ENCODE measurements at regions not wholly inside any gene's neighbourhood (a gene's known extent, or its start where the extent isn't known, plus 50 kb on each side); places are given as distances from the start of the nearest gene placed in this dataset.

GRCh38 chr20:24236201-24236600, 233.2 kb upstream of the SYNDIG1 start:
- no peaks in the 10 kb centered on the region for H3K9me2 ChIP-seq (replicated peaks; ENCODE audit: insufficient read depth, low read length)
- no peak overlapping the region for H3K27ac ChIP-seq (ENCODE audit: low read length)
- H4K20me1 ChIP-seq (ENCODE audit: insufficient read depth, low read depth, low read length), result no peaks in the 10 kb centered on the region
- no peak for DNase-seq
- H3K4me3 ChIP-seq (ENCODE audit: low read length), result no peak overlapping the region
- H3K4me2 ChIP-seq (ENCODE audit: low read depth, low read length, poor library complexity, severe bottlenecking), result no peak overlapping the region
- no peaks in the 10 kb centered on the region for H3K9me3 ChIP-seq (ENCODE audit: low read length)
- H3K9ac ChIP-seq (ENCODE audit: low read length), result no peak overlapping the region
- no peaks in the 10 kb centered on the region for H3K36me3 ChIP-seq (ENCODE audit: insufficient read depth, low read length)
- H2AFZ ChIP-seq (ENCODE audit: low read length), result no peak overlapping the region
- no peaks in the 10 kb centered on the region for H3K27me3 ChIP-seq (ENCODE audit: low read length)
- peaks cover 7% of the 10 kb centered on the region; the same call in 1 of the 2 replicates for H3K4me1 ChIP-seq (ENCODE audit: low read length)
- no peaks in the 10 kb centered on the region for H3K79me2 ChIP-seq (ENCODE audit: low read length)

DNA sequence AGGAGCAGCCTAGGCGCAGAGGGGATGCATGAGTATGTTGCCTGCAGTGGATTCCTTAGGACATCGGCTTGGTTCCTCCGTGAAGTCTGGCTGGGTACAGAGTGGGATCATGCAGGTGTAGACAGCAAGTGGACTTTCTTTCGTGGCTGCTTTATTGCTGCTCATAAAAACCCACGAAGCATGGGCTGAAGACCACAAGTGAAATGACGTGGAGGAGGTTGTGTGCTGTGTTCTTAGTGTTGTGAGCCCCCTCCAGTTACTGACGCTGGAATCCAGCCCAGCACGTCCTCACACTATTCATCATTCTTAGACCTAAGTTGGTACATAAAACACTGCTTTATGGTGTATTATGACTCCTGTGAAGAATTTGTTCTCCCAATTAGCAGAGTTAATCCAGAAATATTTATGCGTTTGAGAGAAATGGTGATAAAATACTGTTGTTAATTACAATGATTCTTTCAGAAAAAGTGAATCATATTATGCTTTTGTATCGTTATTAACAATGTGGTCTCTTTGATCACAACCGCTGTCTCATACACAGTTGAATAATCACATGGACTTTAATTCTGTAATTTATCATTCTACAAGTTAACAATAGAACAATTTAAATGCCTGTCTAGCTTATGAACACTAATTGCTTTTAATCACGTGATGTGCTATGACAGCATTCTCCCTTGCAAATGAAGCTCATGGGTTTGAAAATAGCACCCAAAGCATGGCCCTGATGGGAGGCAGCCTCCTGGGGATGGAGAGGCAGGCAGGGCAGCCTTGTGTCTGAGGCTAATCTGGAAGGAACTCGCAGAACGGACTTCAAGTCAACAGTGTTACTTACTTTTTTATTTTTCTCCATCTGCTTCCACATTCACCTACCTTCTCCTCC, 233.9 kb upstream of the SYNDIG1 start:
- Histone ChIP-seq H3K36me3 (ENCODE audit: insufficient read depth, low read length) (no peaks in the 10 kb centered on the region), H3K4me1 (ENCODE audit: low read length) (peaks cover 7% of the 10 kb centered on the region; the same call in 1 of the 2 replicates), H3K9me2 (replicated peaks; ENCODE audit: insufficient read depth, low read length) (no peaks in the 10 kb centered on the region), H3K27me3 (ENCODE audit: low read length) (no peaks in the 10 kb centered on the region), H3K4me3 (ENCODE audit: low read length) (no peak overlapping the region), H2AFZ (ENCODE audit: low read length) (no peak overlapping the region), H3K9ac (ENCODE audit: low read length) (no peak overlapping the region), H3K4me2 (ENCODE audit: low read depth, low read length, poor library complexity, severe bottlenecking) (no peak overlapping the region), H3K79me2 (ENCODE audit: low read length) (no peaks in the 10 kb centered on the region), H3K27ac (ENCODE audit: low read length) (no peak overlapping the region), H4K20me1 (ENCODE audit: insufficient read depth, low read depth, low read length) (no peaks in the 10 kb centered on the region), H3K9me3 (ENCODE audit: low read length) (no peaks in the 10 kb centered on the region)
- DNase-seq, result no peak

DNA sequence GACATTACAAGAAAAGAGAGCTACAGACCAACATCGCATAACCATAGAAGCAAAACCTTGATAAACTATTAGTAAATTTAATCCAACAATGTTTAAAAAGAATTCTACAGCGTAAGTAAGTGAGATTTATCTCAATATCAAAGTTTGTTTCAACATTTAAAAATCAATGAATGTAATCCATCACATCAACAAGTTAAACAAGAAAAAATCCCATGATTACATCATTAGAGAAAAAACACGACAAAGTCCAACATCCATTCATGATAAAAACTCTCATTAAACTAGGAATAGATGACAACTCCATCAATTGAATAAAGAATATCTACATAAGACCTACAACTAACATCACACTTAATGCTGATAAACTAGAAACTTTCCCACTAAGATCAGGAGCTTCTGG, 239.0 kb upstream of the GGTLC1 start:
- H3K9me2 ChIP-seq (replicated peaks; ENCODE audit: insufficient read depth, low read length), result no peaks in the 10 kb centered on the region
- no peak overlapping the region for H3K4me2 ChIP-seq (ENCODE audit: low read depth, low read length, poor library complexity, severe bottlenecking)
- H3K9ac ChIP-seq (ENCODE audit: low read length), result no peak overlapping the region
- H3K27me3 ChIP-seq (ENCODE audit: low read length), result no peaks in the 10 kb centered on the region
- H3K79me2 ChIP-seq (ENCODE audit: low read length), result no peaks in the 10 kb centered on the region
- no peak overlapping the region for H3K4me3 ChIP-seq (ENCODE audit: low read length)
- no peaks in the 10 kb centered on the region for H3K36me3 ChIP-seq (ENCODE audit: insufficient read depth, low read length)
- no peak overlapping the region for H2AFZ ChIP-seq (ENCODE audit: low read length)
- DNase-seq, result no peak
- no peaks in the 10 kb centered on the region for H3K9me3 ChIP-seq (ENCODE audit: low read length)
- H3K27ac ChIP-seq (ENCODE audit: low read length), result no peak overlapping the region
- H3K4me1 ChIP-seq (ENCODE audit: low read length), result no peaks in the 10 kb centered on the region
- H4K20me1 ChIP-seq (ENCODE audit: insufficient read depth, low read depth, low read length), result no peaks in the 10 kb centered on the region

- H2AFZ ChIP-seq (ENCODE audit: low read length), result no peak overlapping the region
- H3K4me3 ChIP-seq (ENCODE audit: low read length), result no peak overlapping the region
- no peak overlapping the region for H3K4me2 ChIP-seq (ENCODE audit: low read depth, low read length, poor library complexity, severe bottlenecking)
- no peaks in the 10 kb centered on the region for H3K36me3 ChIP-seq (ENCODE audit: insufficient read depth, low read length)
- H3K9ac ChIP-seq (ENCODE audit: low read length), result no peak overlapping the region
- peaks cover 6% of the 10 kb centered on the region for H3K4me1 ChIP-seq (ENCODE audit: low read length)
- no peaks in the 10 kb centered on the region for H3K9me2 ChIP-seq (replicated peaks; ENCODE audit: insufficient read depth, low read length)
- H3K27ac ChIP-seq (ENCODE audit: low read length), result no peak overlapping the region
- H3K79me2 ChIP-seq (ENCODE audit: low read length), result no peaks in the 10 kb centered on the region
- H3K27me3 ChIP-seq (ENCODE audit: low read length), result no peaks in the 10 kb centered on the region
- no peak for DNase-seq
- no peaks in the 10 kb centered on the region for H3K9me3 ChIP-seq (ENCODE audit: low read length)
- no peaks in the 10 kb centered on the region for H4K20me1 ChIP-seq (ENCODE audit: insufficient read depth, low read depth, low read length)
Measured at GRCh38 chr20:24212494-24212893, 223.9 kb upstream of the GGTLC1 start.

DNA sequence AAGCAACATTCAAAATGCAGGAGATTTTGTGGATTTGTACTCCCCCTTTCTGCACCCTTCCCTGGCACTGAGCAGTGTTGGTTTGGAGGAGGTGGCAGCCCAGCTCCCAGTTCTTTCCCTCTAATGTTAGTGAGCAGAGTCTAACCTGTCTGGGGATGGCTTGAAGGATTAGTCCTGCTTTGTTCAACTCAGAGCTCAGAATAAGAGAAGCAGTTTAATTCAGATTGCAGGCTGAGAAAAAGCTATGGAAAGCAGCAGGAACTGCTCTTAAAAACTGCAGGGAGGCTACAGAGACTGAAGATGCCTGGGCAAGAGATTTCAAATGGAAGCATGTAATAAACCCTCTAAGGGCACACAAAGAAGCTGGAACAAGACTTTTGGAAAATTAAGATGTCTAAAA, 223.4 kb upstream of the GGTLC1 start:
- Histone ChIP-seq H3K36me3 (ENCODE audit: insufficient read depth, low read length) (no peaks in the 10 kb centered on the region), H3K4me2 (ENCODE audit: low read depth, low read length, poor library complexity, severe bottlenecking) (no peak overlapping the region), H3K9me2 (replicated peaks; ENCODE audit: insufficient read depth, low read length) (no peaks in the 10 kb centered on the region), H3K79me2 (ENCODE audit: low read length) (no peaks in the 10 kb centered on the region), H3K27me3 (ENCODE audit: low read length) (no peaks in the 10 kb centered on the region), H3K4me1 (ENCODE audit: low read length) (peaks cover 6% of the 10 kb centered on the region), H4K20me1 (ENCODE audit: insufficient read depth, low read depth, low read length) (no peaks in the 10 kb centered on the region), H2AFZ (ENCODE audit: low read length) (no peak overlapping the region), H3K4me3 (ENCODE audit: low read length) (no peak overlapping the region), H3K9ac (ENCODE audit: low read length) (no peak overlapping the region), H3K27ac (ENCODE audit: low read length) (no peak overlapping the region), H3K9me3 (ENCODE audit: low read length) (no peaks in the 10 kb centered on the region)
- DNase-seq, result no peak

- H3K4me1 ChIP-seq (ENCODE audit: low read length), result peaks cover 6% of the 10 kb centered on the region
- H3K4me3 ChIP-seq (ENCODE audit: low read length), result no peak overlapping the region
- no peaks in the 10 kb centered on the region for H3K36me3 ChIP-seq (ENCODE audit: insufficient read depth, low read length)
- H3K27me3 ChIP-seq (ENCODE audit: low read length), result no peaks in the 10 kb centered on the region
- no peaks in the 10 kb centered on the region for H3K9me3 ChIP-seq (ENCODE audit: low read length)
- no peak overlapping the region for H3K4me2 ChIP-seq (ENCODE audit: low read depth, low read length, poor library complexity, severe bottlenecking)
- no peaks in the 10 kb centered on the region for H3K9me2 ChIP-seq (replicated peaks; ENCODE audit: insufficient read depth, low read length)
- no peak for DNase-seq
- H4K20me1 ChIP-seq (ENCODE audit: insufficient read depth, low read depth, low read length), result no peaks in the 10 kb centered on the region
- H3K79me2 ChIP-seq (ENCODE audit: low read length), result no peaks in the 10 kb centered on the region
- no peak overlapping the region for H2AFZ ChIP-seq (ENCODE audit: low read length)
- no peak overlapping the region for H3K9ac ChIP-seq (ENCODE audit: low read length)
- no peak overlapping the region for H3K27ac ChIP-seq (ENCODE audit: low read length)
Measured at GRCh38 chr20:24210356-24210755, 221.8 kb upstream of the GGTLC1 start.

DNA sequence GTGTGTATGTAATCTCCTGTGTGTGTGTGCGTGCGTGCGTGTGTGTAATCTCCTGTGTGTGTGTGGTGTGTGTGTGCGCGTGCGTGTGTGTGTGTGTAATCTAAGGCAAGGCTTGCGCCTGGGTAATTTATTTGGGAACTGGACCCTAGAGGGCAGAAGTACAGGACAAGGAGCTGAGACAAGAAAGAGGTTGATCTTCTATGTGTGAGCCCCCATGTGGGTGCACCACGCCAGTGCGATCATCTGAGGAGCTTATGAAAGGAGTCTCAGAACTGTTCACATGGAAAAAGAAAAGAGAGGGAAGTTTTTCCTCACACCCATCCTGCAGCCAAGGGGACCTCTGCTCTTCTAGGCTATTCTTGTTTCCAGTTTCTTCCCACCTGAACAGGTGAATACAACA, 220.1 kb upstream of the GGTLC1 start:
- Histone ChIP-seq H2AFZ (ENCODE audit: low read length) (no peak overlapping the region), H3K27ac (ENCODE audit: low read length) (no peak overlapping the region), H3K27me3 (ENCODE audit: low read length) (no peaks in the 10 kb centered on the region; the same call in 1 of the 2 replicates), H3K9ac (ENCODE audit: low read length) (no peak overlapping the region), H3K9me3 (ENCODE audit: low read length) (no peaks in the 10 kb centered on the region), H3K4me3 (ENCODE audit: low read length) (no peak overlapping the region), H3K4me2 (ENCODE audit: low read depth, low read length, poor library complexity, severe bottlenecking) (no peak overlapping the region), H3K9me2 (replicated peaks; ENCODE audit: insufficient read depth, low read length) (no peaks in the 10 kb centered on the region), H3K4me1 (ENCODE audit: low read length) (peaks cover 6% of the 10 kb centered on the region), H4K20me1 (ENCODE audit: insufficient read depth, low read depth, low read length) (no peaks in the 10 kb centered on the region), H3K79me2 (ENCODE audit: low read length) (no peaks in the 10 kb centered on the region), H3K36me3 (ENCODE audit: insufficient read depth, low read length) (no peaks in the 10 kb centered on the region)
- no peak for DNase-seq

- H3K27me3 ChIP-seq (ENCODE audit: low read length), result no peaks in the 10 kb centered on the region; the same call in 1 of the 2 replicates
Measured at GRCh38 chr20:24207803-24208300, 219.3 kb upstream of the GGTLC1 start.

More at GRCh38 chr20:24207803-24208300, 219.3 kb upstream of the GGTLC1 start:
- Histone ChIP-seq H3K4me3 (ENCODE audit: low read length) (no peak overlapping the region), H3K9me3 (ENCODE audit: low read length) (no peaks in the 10 kb centered on the region), H3K79me2 (ENCODE audit: low read length) (no peaks in the 10 kb centered on the region), H3K4me1 (ENCODE audit: low read length) (peaks cover under 1% of the 10 kb centered on the region), H3K9me2 (replicated peaks; ENCODE audit: insufficient read depth, low read length) (no peaks in the 10 kb centered on the region), H2AFZ (ENCODE audit: low read length) (no peak overlapping the region), H3K9ac (ENCODE audit: low read length) (no peak overlapping the region), H3K36me3 (ENCODE audit: insufficient read depth, low read length) (no peaks in the 10 kb centered on the region), H4K20me1 (ENCODE audit: insufficient read depth, low read depth, low read length) (no peaks in the 10 kb centered on the region), H3K27ac (ENCODE audit: low read length) (no peak overlapping the region), H3K4me2 (ENCODE audit: low read depth, low read length, poor library complexity, severe bottlenecking) (no peak overlapping the region)
- DNase-seq, result no peak
